HepG2 (cell line): ENCODE measurements at regions not wholly inside any gene's neighbourhood (a gene's known extent, or its start where the extent isn't known, plus 50 kb on each side); places are given as distances from the start of the nearest gene placed in this dataset.

Source experiments
- ATAC-seq: fragments of 200-7000 bp; cut with Tn5 transposase; 3 replicates; pipeline ENCODE4 v1.9.1; 2020; ENCODE audit warnings: mild to moderate bottlenecking, moderate library complexity
- BruUV-seq: library from RNA; stranded (reverse); fragments of 400-500 nt; replicated peaks from 2 replicates; lab custom pipeline; 2021; lab: Mats Ljungman, UMichigan
- CTCF ChIA-PET: fragments of 300-600 bp; formaldehyde crosslinking; extraction: SDS; loops from one replicate; lab custom pipeline; 2021; ENCODE audit warnings: low total read pairs, inconsistent platforms, low intra/inter-chr PET ratio; lab: Yijun Ruan, JAX
- POLR2A ChIA-PET: fragments of 350-600 bp; sonication (Branson Sonifier 250); formaldehyde crosslinking; loops from one replicate; lab custom pipeline; 2020; ENCODE audit warnings: antibody characterized with exemption, inconsistent platforms; lab: Yijun Ruan, JAX
- DNase-seq: peaks from one replicate; pipeline ENCODE4 v3.0.0-alpha.2; 2015; ENCODE audit warnings: low spot score
- FAIRE-seq: peaks from 3 replicates; lab custom pipeline; 2011; peaks lifted over from hg19 to GRCh38; lab: Jason Lieb, UNC
- H2AFZ ChIP-seq: one replicate; pipeline ENCODE4 v1.6.1; 2011; ENCODE audit warnings: low read length, inconsistent platforms
- H3K27ac ChIP-seq: fragments of 300-600 bp; 3 replicates; pipeline ENCODE4 v1.8.0; 2011; ENCODE audit warnings: mixed run types, mild to moderate bottlenecking, mixed read lengths, low read length, inconsistent platforms; ENCODE audit not compliant: insufficient read depth; ENCODE audit errors: extremely low read length
- H3K27me3 ChIP-seq, 2 experiments: fragments of 200-600 bp in 1 of 2; 2 replicates in 1 of 2; 3 replicates in 1 of 2; pipeline versions ENCODE4 v1.6.0 to v1.8.0; 2011; ENCODE audit warnings: low read length in 2 of 2, mild to moderate bottlenecking in 2 of 2, moderate library complexity in 2 of 2, inconsistent platforms in 1 of 2; ENCODE audit not compliant: insufficient read depth in 2 of 2, control insufficient read depth in 1 of 2
- H3K36me3 ChIP-seq, 2 experiments: fragments of 200-600 bp in 1 of 2; replicated peaks in 1 of 2; 2 replicates in 1 of 2; 3 replicates in 1 of 2; pipeline versions ENCODE4 v1.5.1 to v1.8.0; 2011; ENCODE audit warnings: low read length in 2 of 2, inconsistent platforms in 1 of 2; ENCODE audit not compliant: insufficient read depth in 2 of 2, control insufficient read depth in 1 of 2
- H3K4me1 ChIP-seq: 2 replicates; pipeline ENCODE4 v1.5.1; 2012; ENCODE audit warnings: low read length, inconsistent platforms; ENCODE audit not compliant: insufficient read depth
- H3K4me2 ChIP-seq: 2 replicates; pipeline ENCODE4 v1.6.0; 2011; ENCODE audit warnings: low read depth, low read length, inconsistent platforms
- H3K4me3 ChIP-seq, 3 experiments: fragments of 200-600 bp in 1 of 3; sonication (generic), shearing (Covaris generic) in 1 of 3; replicated peaks in 1 of 3; 2 replicates each; pipeline ENCODE4 v1.5.1; 2011 to 2016; ENCODE audit warnings: low read length in 3 of 3, inconsistent platforms in 2 of 3, low read depth in 2 of 3, mild to moderate bottlenecking in 2 of 3, control low read depth in 1 of 3, mixed read lengths in 1 of 3; ENCODE audit not compliant: insufficient read depth in 1 of 3
- H3K79me2 ChIP-seq: one replicate; pipeline ENCODE4 v1.6.1; 2011; ENCODE audit warnings: low read length, inconsistent platforms; ENCODE audit not compliant: insufficient read depth
- H3K9ac ChIP-seq: 2 replicates; pipeline ENCODE4 v1.6.0; 2011; ENCODE audit warnings: mild to moderate bottlenecking, low read depth, low read length, inconsistent platforms; ENCODE audit not compliant: insufficient read depth
- H3K9me3 ChIP-seq: 2 replicates; pipeline ENCODE4 v1.5.1; 2012; ENCODE audit warnings: mild to moderate bottlenecking, low read length
- H4K20me1 ChIP-seq: 2 replicates; pipeline ENCODE4 v1.6.0; 2011; ENCODE audit warnings: inconsistent platforms, mild to moderate bottlenecking, low read length, moderate library complexity; ENCODE audit not compliant: insufficient read depth
- AGO1 ChIP-seq: fragments of 200-400 bp; formaldehyde crosslinking; IDR thresholded peaks from 2 replicates; pipeline ENCODE4 v1.6.1; 2017; ENCODE audit warnings: mild to moderate bottlenecking, low read depth, low read length, moderate library complexity; ENCODE audit not compliant: poor library complexity, severe bottlenecking
- DR1 ChIP-seq: sonication (generic); formaldehyde crosslinking; IDR thresholded peaks from 2 replicates; pipeline ENCODE4 v1.8.0; 2021; ENCODE audit warnings: mild to moderate bottlenecking, missing genetic modification reagents, inconsistent platforms
- ELF3 ChIP-seq: IDR thresholded peaks from 2 replicates; pipeline ENCODE4 v1.6.1; 2016; ENCODE audit warnings: missing genetic modification reagents, missing compliant biosample characterization
- JARID2 ChIP-seq: sonication (generic); formaldehyde crosslinking; IDR thresholded peaks from 2 replicates; pipeline ENCODE4 v1.8.1; 2023; ENCODE audit warnings: missing genetic modification reagents, inconsistent platforms; ENCODE audit not compliant: insufficient replicate concordance
- RARA ChIP-seq: IDR thresholded peaks from 2 replicates; pipeline ENCODE4 v1.6.1; 2016; ENCODE audit warnings: missing genetic modification reagents, missing compliant biosample characterization
- REXO4 ChIP-seq: sonication (generic); formaldehyde crosslinking; IDR thresholded peaks from 2 replicates; pipeline ENCODE4 v1.8.0; 2022; ENCODE audit warnings: missing genetic modification reagents, mild to moderate bottlenecking, borderline replicate concordance
- RFXANK ChIP-seq: IDR thresholded peaks from 2 replicates; pipeline ENCODE4 v1.6.1; 2016
- SNAPC2 ChIP-seq: sonication (generic); formaldehyde crosslinking; IDR thresholded peaks from 2 replicates; pipeline ENCODE4 v1.8.1; 2022; ENCODE audit warnings: mild to moderate bottlenecking, missing genetic modification reagents
- ZBTB39 ChIP-seq: sonication (generic); formaldehyde crosslinking; IDR thresholded peaks from 2 replicates; pipeline ENCODE4 v1.5.0; 2020; ENCODE audit warnings: missing genetic modification reagents
- ZNF577 ChIP-seq: sonication (generic); formaldehyde crosslinking; IDR thresholded peaks from 2 replicates; pipeline ENCODE4 v1.4.0; 2020; ENCODE audit warnings: mild to moderate bottlenecking, low read depth, missing genetic modification reagents, borderline replicate concordance
- WGBS: methylation state at CpG from one replicate; pipeline ENCODE4 v1.1.6; 2017; ENCODE audit warnings: low lambda C conversion rate; 5-methylcytosine and 5-hydroxymethylcytosine counted together
- in situ Hi-C: cut with HindIII; loops from 2 replicates; pipeline ENCODE4 v1.10.0; 2017; ENCODE audit warnings: low pct_unique_long_range_greater_than_20kb; ENCODE audit not compliant: extremely low pct_ligation_motif_present
- intact Hi-C: fragments of 100-400 bp; cut with micrococcal nuclease; formaldehyde crosslinking; loops from one replicate; pipeline ENCODE4 v1.10.0; 2022; ENCODE audit not compliant: unreplicated experiment

GRCh38 chr2:3128786-3129185 lies 248.8 kb downstream of the EIPR1 start (continued):
- no peak for TF ChIP-seq ZBTB39 (CRISPR knock-in tag)
- no peak for TF ChIP-seq REXO4
- TF ChIP-seq JARID2 (CRISPR knock-in tag), result no peak
- no peak for TF ChIP-seq ZNF577 (CRISPR knock-in tag)
- TF ChIP-seq SNAPC2 (CRISPR knock-in tag), result no peak
- no peak for TF ChIP-seq ELF3 (CRISPR knock-in tag)

GRCh38 chr2:3127710-3128109 lies 249.9 kb downstream of the EIPR1 start:
- no peak for DNase-seq
- FAIRE-seq, result no peak
- BruUV-seq, result no TSS peak
- Histone ChIP-seq H3K36me3 (no peaks in the 10 kb centered on the region), H4K20me1 (no peaks in the 10 kb centered on the region), H3K9me3 (no peaks in the 10 kb centered on the region), H3K27ac (no peak overlapping the region), H3K4me3 (no peak overlapping the region), H3K4me1 (no peaks in the 10 kb centered on the region), H2AFZ (no peak overlapping the region), H3K9ac (no peak overlapping the region), H3K27me3 (no peaks in the 10 kb centered on the region; a peak in 1 of 5 replicates), H3K4me2 (no peak overlapping the region), H3K79me2 (no peaks in the 10 kb centered on the region)
- no peak for ATAC-seq
- TF ChIP-seq RFXANK (CRISPR knock-in tag) (no peak), RARA (CRISPR knock-in tag) (no peak), DR1 (CRISPR knock-in tag) (no peak), AGO1 (no peak)
- in situ Hi-C loops, result no loop called here
- POLR2A ChIA-PET, result no interaction called here
- CTCF ChIA-PET, result no interaction called here
- 52% methylated on average over 5 of the region's 5 CpGs for WGBS
- intact Hi-C loops, result no loop called here
